GM19468 (cell line): ENCODE measurements at regions not wholly inside any gene's neighbourhood (a gene's known extent, or its start where the extent isn't known, plus 50 kb on each side); places are given as distances from the start of the nearest gene placed in this dataset.

Experiments used
- ATAC-seq: cut with Tn5 transposase; IDR thresholded peaks from one replicate; pipeline ENCODE4 v1.9.1; 2021; ENCODE audit warnings: mild to moderate bottlenecking, moderate library complexity, moderate number of reproducible peaks; ENCODE audit not compliant: unreplicated experiment; ENCODE audit errors: extremely low read depth

- ATAC-seq, result no peak
Observed at GRCh38 chr6:144835322-144835973, 550.3 kb downstream of the UTRN start.

GRCh38 chr6:144840619-144841018 lies 555.5 kb downstream of the UTRN start:
- ATAC-seq, result no peak

GRCh38 chr6:144843701-144844100 lies 558.6 kb downstream of the UTRN start:
- no peak for ATAC-seq

GRCh38 chr6:144844596-144844995 lies 559.5 kb downstream of the UTRN start:
- ATAC-seq, result no peak

GRCh38 chr6:144845186-144845585 lies 560.1 kb downstream of the UTRN start:
- ATAC-seq, result no peak

GRCh38 chr6:144847916-144848315 lies 562.8 kb downstream of the UTRN start:
- ATAC-seq, result no peak

GRCh38 chr6:144849920-144850319 lies 564.8 kb downstream of the UTRN start:
- no peak for ATAC-seq

- ATAC-seq, result no peak
Observed at GRCh38 chr6:144853603-144854002, 568.5 kb downstream of the UTRN start.

- ATAC-seq, result no peak
Observed at GRCh38 chr6:144854654-144855053, 569.5 kb downstream of the UTRN start.

GRCh38 chr6:144855375-144855774 lies 570.2 kb downstream of the UTRN start:
- ATAC-seq, result no peak

GRCh38 chr6:144855812-144856531 lies 570.8 kb downstream of the UTRN start:
- no peak for ATAC-seq

- ATAC-seq, result no peak
Observed at GRCh38 chr6:144856622-144857021, 571.5 kb downstream of the UTRN start.

GRCh38 chr6:144857086-144857485 lies 572.0 kb downstream of the UTRN start:
- ATAC-seq, result no peak

- no peak for ATAC-seq
Observed at GRCh38 chr6:144862769-144863168, 577.6 kb downstream of the UTRN start.

- ATAC-seq, result no peak
Observed at GRCh38 chr6:144867761-144868160, 582.6 kb downstream of the UTRN start.

- no peak for ATAC-seq
Observed at GRCh38 chr6:144870782-144871181, 585.6 kb downstream of the UTRN start.

GRCh38 chr6:144873623-144874378 lies 588.7 kb downstream of the UTRN start:
- no peak for ATAC-seq

- ATAC-seq, result no peak
Observed at GRCh38 chr6:144876689-144877088, 591.6 kb downstream of the UTRN start.

- no peak for ATAC-seq
Observed at GRCh38 chr6:144877118-144877517, 592.0 kb downstream of the UTRN start.

- ATAC-seq, result no peak
Observed at GRCh38 chr6:144878577-144878976, 593.4 kb downstream of the UTRN start.

- no peak for ATAC-seq
Observed at GRCh38 chr6:144879436-144879835, 594.3 kb downstream of the UTRN start.
